Fibroblast of skin of right biceps (primary cell): ENCODE measurements at regions not wholly inside any gene's neighbourhood (a gene's known extent, or its start where the extent isn't known, plus 50 kb on each side); places are given as distances from the start of the nearest gene placed in this dataset.

Experiments
- DNase-seq: peaks from one replicate; pipeline ENCODE4 v3.0.0-alpha.2; 2013

GRCh38 chr9:29800821-29801220, 2227.5 kb upstream of the C9orf72 start:
- no peak for DNase-seq

- DNase-seq, result no peak
Measured at GRCh38 chr9:29802454-29802853, 2229.2 kb upstream of the C9orf72 start.

GRCh38 chr9:29806937-29807618, 2233.8 kb upstream of the C9orf72 start:
- peak; percentile 31 for DNase-seq

- DNase-seq, result no peak
Measured at GRCh38 chr9:29816954-29817703, 2243.8 kb upstream of the C9orf72 start.

- DNase-seq, result no peak
Measured at GRCh38 chr9:29822458-29822857, 2249.2 kb upstream of the C9orf72 start.

- DNase-seq, result no peak
Measured at GRCh38 chr9:29826421-29826820, 2253.1 kb upstream of the C9orf72 start.

- DNase-seq, result peak; percentile 35
Measured at GRCh38 chr9:29830821-29831220, 2257.5 kb upstream of the C9orf72 start.

GRCh38 chr9:29838491-29839020, 2265.3 kb upstream of the C9orf72 start:
- no peak for DNase-seq

- no peak for DNase-seq
Measured at GRCh38 chr9:29844251-29844650, 2271.0 kb upstream of the C9orf72 start.

- no peak for DNase-seq
Measured at GRCh38 chr9:29850664-29851063, 2277.4 kb upstream of the C9orf72 start.

- no peak for DNase-seq
Measured at GRCh38 chr9:29861803-29862202, 2288.5 kb upstream of the C9orf72 start.

GRCh38 chr9:29865764-29866313, 2292.6 kb upstream of the C9orf72 start:
- DNase-seq, result no peak

GRCh38 chr9:29866556-29866955, 2293.3 kb upstream of the C9orf72 start:
- DNase-seq, result no peak

GRCh38 chr9:29873579-29873978, 2300.3 kb upstream of the C9orf72 start:
- DNase-seq, result no peak

GRCh38 chr9:29875547-29875946, 2302.3 kb upstream of the C9orf72 start:
- no peak for DNase-seq

GRCh38 chr9:29882767-29883166, 2309.5 kb upstream of the C9orf72 start:
- no peak for DNase-seq

- DNase-seq, result no peak
Measured at GRCh38 chr9:29906065-29906464, 2332.8 kb upstream of the C9orf72 start.

GRCh38 chr9:29928072-29928471, 2354.8 kb upstream of the C9orf72 start:
- DNase-seq, result no peak

GRCh38 chr9:29939559-29939958, 2366.3 kb upstream of the C9orf72 start:
- no peak for DNase-seq

GRCh38 chr9:29945012-29945411, 2371.7 kb upstream of the C9orf72 start:
- DNase-seq, result peak; percentile 20

- no peak for DNase-seq
Measured at GRCh38 chr9:29958469-29958868, 2385.2 kb upstream of the C9orf72 start.

- no peak for DNase-seq
Measured at GRCh38 chr9:29965834-29966233, 2392.6 kb upstream of the C9orf72 start.

GRCh38 chr9:29966247-29966646, 2393.0 kb upstream of the C9orf72 start:
- peak; percentile 55 for DNase-seq

- no peak for DNase-seq
Measured at GRCh38 chr9:29968831-29969230, 2395.6 kb upstream of the C9orf72 start.
